Esophagus mucosa (tissue), 1 donor: ENCODE measurements at regions not wholly inside any gene's neighbourhood (a gene's known extent, or its start where the extent isn't known, plus 50 kb on each side); places are given as distances from the start of the nearest gene placed in this dataset.
"Not testable (repeated sequence)": the region's sequence is repeated elsewhere in the genome, so short reads cannot be mapped to it uniquely, and the experiment has no call there.

Experiments used
- ATAC-seq: fragments of 200-7000 bp; cut with Tn5 transposase; one replicate; pipeline ENCODE4 v1.9.1; 2020
- donor health status: DM: yes; HTN: yes; CAD: no.

- ATAC-seq, result not testable (repeated sequence)
These were observed 270.6 kb upstream of the SLC14A2 start for GRCh38 chr18:45344680-45345079.

GRCh38 chr18:45349019-45349418, 266.3 kb upstream of the SLC14A2 start:
- ATAC-seq, result no peak

GRCh38 chr18:45349467-45349866, 265.8 kb upstream of the SLC14A2 start:
- no peak for ATAC-seq

- ATAC-seq, result no peak
These were observed 264.7 kb upstream of the SLC14A2 start for GRCh38 chr18:45350404-45351156.

- peak; percentile 41 for ATAC-seq
These were observed 262.4 kb upstream of the SLC14A2 start for GRCh38 chr18:45352874-45353273.

GRCh38 chr18:45353530-45353929, 261.7 kb upstream of the SLC14A2 start:
- ATAC-seq, result peak; percentile 94

GRCh38 chr18:45355944-45356520, 259.2 kb upstream of the SLC14A2 start:
- no peak for ATAC-seq

- no peak for ATAC-seq
These were observed 257.4 kb upstream of the SLC14A2 start for GRCh38 chr18:45357686-45358470.

GRCh38 chr18:45359275-45360009, 255.8 kb upstream of the SLC14A2 start:
- no peak for ATAC-seq

GRCh38 chr18:45361125-45361851, 254.0 kb upstream of the SLC14A2 start:
- ATAC-seq, result no peak

- no peak for ATAC-seq
These were observed 252.1 kb upstream of the SLC14A2 start for GRCh38 chr18:45363196-45363595.

- no peak for ATAC-seq
These were observed 249.4 kb upstream of the SLC14A2 start for GRCh38 chr18:45365835-45366234.

- ATAC-seq, result no peak
These were observed 244.8 kb upstream of the SLC14A2 start for GRCh38 chr18:45370255-45371010.

- ATAC-seq, result no peak
These were observed 241.9 kb upstream of the SLC14A2 start for GRCh38 chr18:45373286-45373880.

- ATAC-seq, result no peak
These were observed 241.0 kb upstream of the SLC14A2 start for GRCh38 chr18:45374236-45374635.

GRCh38 chr18:45374878-45375630, 240.2 kb upstream of the SLC14A2 start:
- ATAC-seq, result no peak

GRCh38 chr18:45376193-45376592, 239.1 kb upstream of the SLC14A2 start:
- no peak for ATAC-seq

GRCh38 chr18:45378308-45378707, 237.0 kb upstream of the SLC14A2 start:
- ATAC-seq, result no peak

GRCh38 chr18:45378933-45379332, 236.3 kb upstream of the SLC14A2 start:
- no peak for ATAC-seq

GRCh38 chr18:45379903-45380302, 235.4 kb upstream of the SLC14A2 start:
- ATAC-seq, result no peak
